Activated CD8-positive, alpha-beta memory T cell treated with anti-CD3 and anti-CD28 coated beads for 48 hours (primary cell): ENCODE measurements at regions not wholly inside any gene's neighbourhood (a gene's known extent, or its start where the extent isn't known, plus 50 kb on each side); places are given as distances from the start of the nearest gene placed in this dataset.
"Not testable (repeated sequence)": the region's sequence is repeated elsewhere in the genome, so short reads cannot be mapped to it uniquely, and the experiment has no call there.

Experiments used
- DNase-seq, 3 experiments: peaks; one replicate each; pipeline ENCODE4 v3.0.0-alpha.2; 2020; ENCODE audit warnings: low read depth in 2 of 3, low spot score in 2 of 3

DNA sequence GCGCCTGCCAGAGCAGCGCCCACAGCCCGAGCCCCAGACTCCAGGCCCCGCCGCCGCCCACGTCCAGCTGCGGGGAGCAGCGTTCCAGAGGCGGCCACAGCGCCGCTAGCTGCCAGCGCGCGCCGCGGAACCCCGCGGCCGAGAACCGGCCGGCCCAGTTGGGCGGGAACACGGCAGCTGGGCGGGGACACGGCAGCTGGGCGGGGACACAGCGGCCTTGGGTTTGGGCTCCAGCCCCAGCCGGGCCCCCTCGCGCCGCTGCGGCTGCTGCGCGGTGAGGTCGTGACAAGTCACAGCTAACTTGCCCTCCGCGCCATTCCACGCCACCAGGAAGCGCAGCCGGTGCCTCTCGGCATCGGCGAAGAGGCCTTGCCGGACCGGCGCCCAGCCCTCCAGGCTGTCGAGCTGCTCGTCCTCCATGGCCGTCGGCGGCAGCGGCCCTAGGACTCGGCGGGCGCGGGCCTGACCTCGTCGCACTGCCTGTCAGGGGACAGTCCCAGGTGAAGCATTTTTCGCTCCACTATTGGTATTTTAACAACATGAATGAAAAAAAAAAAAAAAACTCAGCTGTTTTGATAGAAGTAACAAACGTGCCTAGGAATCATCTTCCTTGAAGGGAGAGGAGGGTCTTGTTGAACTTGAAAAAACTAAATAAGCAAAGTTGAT lies 56.6 kb upstream of the GOLGA8N start:
- DNase-seq = peak; percentile 13 to 29 (median 27)

DNA sequence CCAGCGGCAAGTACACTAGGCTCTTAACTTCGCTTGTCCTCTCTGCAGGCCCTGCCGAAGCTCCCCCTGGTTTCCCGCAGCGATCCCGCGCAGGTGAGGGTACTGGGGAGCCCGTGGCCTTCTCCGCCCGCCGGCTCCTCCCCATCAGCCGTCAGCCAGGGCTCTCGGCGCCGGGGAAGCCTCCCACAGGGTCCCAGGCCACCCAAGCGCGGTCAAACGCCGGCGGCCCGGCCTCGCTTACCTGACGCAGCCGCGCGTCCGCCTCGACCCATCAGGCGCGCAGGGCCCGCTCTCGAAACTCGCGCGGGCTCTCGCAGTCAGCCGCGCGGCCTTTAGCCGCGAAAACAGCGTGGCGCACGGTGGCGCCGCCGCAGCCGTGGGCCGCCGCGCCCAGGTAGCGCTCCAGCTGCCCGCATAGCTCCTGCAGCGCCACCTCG lies 57.2 kb upstream of the GOLGA8N start:
- DNase-seq = not testable (repeated sequence)

DNA sequence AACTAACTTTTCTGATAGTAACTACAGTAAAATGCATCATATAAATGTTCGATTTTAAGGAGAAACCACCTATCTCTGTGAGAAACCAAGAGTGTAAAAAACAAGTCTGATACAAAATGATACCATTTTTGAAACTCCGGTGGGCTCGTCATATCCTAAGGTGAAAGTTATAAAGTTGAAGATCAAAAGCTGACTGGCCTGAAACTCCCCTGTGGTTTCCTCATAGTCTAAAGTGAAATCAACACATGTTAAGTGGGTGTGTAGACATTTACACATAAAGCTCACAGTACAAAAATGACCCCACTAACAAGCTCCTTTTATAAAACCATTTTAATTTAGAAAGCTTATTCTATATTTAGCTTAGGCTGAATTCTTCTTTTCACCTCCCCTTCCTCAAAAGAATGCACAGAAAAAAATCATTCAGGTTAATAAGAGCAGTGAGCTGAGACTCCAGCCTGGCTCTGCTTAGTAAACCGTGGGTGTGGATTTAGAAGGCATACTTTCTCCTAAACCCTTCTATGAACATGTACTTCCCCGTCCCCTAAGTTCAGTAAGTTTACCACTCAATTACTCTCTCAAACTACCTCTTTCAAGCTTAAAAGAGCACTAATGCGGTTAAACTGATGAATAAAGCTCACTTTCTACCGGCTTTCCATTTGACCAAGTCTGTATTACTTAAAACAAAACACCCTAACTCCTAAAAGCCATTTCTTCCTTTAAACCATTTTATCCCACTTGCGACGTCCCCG lies 57.9 kb upstream of the GOLGA8N start:
- DNase-seq = not testable (repeated sequence)

DNA sequence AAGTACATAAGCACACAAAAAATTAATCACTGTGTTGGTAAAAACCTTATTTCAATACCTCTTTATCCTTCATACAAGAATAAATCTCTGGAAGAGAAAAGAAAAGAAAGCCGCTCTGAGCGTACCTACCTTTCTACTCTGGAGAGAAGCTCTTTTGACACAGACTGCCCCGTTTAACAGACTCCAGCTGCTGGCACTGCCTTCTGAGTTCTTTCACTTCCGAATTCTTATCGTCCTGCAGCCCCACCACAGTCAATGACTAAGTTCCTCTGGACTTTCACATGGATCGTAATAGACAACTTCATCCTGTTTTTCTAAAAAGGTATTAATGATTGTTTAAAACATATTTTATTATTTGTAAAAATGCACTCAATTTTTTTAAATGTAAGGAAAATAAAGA lies 67.5 kb upstream of the GOLGA8O start:
- not testable (repeated sequence) for DNase-seq

DNA sequence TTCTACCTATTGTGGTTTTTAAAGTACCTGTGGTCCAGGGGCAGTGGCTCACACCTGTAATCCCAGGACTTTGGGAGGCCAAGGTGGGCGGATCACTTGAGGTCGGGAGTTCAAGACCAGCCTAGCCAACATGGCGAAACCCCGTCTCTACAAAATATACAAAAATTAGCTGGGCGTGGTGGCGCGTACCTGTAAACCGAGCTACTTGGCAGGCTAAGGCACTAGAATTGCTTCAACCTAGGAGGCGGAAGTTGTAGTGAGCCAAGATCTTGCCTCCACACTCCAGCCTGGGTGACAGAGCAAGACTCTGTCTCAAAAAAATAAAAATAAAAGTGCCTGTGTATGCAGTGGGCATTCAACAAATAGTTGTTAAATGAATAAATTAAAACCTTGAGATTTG lies 67.0 kb upstream of the GOLGA8O start:
- not testable (repeated sequence) for DNase-seq

DNA sequence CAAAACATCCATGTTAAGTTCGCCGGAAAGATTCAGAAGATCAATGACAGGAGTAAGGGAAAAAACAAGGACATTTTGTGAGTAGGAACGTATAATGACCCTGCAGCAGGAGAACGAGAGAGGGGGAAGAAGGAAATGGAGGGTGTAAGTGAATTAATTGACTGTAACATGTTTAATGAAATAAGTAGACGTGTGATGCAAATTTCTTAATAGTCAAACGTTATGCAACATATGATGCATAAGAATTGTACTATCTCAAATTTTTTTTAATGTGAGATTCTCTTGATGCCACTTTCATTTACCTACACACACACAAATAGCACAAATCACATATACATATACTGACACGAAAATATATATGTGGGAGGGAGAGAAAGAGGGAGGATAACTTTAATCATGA lies 63.5 kb upstream of the GOLGA8O start:
- DNase-seq = not testable (repeated sequence)

DNA sequence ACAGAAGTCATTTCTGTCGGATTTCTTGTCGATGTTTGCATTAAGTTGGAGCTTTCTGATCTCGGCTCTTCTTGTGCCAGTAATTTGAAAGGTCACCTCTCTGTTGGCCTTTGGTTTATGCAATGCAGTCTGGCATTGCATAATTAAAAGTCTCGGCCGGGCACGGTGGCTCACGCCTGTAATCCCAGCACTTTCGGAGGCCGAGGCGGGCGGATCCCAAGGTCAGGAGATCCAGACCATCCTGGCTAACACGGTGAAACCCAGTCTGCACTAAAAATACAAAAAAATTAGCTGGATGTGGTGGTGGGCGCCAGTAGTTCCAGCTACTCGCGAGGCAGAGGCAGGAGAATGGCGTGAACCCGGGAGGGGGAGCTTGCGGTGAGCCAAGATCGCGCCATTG lies 62.6 kb upstream of the GOLGA8O start:
- DNase-seq = not testable (repeated sequence)

DNA sequence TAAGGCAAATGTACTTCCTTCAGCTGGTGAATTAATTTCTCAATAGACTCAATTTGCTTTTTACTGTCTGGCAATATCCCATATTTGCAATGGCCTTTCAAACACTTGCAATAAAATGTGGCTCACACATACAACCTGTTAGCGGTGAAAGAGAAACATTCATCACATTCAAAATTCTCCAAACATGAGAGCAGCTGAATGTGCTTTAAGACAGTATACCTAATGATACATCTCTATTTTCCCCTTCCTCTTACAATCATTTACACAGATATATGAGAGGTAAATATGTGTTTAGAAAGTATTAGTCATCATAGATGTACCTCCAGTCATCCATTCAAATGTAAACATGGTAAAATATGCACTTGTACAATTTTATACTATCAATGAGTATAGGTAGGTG lies 61.5 kb upstream of the GOLGA8O start:
- not testable (repeated sequence) for DNase-seq

DNA sequence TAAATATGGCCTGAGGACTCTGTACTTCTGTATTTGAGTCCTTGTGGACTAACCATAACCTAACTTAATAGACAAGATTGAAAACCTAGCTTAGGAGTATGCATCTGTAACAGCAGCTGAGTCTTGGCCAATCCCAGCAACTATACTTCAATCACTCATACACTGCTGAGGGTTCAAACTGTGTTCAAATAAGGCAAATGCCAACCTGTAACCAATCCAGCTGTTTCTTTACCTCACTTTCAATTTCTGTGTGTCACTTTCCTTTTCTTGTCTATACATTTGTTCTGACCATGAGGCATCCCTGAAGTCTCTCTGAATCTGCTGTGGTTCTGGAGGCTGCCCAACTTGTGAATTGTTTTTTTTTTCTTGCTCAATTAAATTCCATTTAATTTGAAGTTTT lies 57.9 kb upstream of the GOLGA8O start:
- not testable (repeated sequence) for DNase-seq

DNA sequence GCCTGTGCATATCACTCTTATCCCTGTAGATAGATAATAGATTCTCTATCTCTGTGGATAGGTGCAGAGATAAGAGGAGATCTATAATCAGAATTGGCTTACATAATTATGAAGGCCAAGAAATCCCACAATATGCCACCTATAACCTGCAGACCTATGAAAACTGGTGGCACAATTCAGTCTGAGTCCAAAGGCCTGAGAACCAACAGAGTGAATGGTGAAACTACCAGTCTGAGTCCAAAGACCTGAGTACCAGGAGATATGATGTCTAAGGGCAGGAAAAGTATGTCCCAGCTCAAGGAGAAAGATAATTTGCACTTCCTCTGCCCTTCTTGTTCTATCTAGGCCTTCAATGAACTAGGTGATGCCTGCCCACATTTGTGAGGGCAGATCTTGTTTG lies 54.6 kb upstream of the GOLGA8O start:
- DNase-seq = not testable (repeated sequence)

DNA sequence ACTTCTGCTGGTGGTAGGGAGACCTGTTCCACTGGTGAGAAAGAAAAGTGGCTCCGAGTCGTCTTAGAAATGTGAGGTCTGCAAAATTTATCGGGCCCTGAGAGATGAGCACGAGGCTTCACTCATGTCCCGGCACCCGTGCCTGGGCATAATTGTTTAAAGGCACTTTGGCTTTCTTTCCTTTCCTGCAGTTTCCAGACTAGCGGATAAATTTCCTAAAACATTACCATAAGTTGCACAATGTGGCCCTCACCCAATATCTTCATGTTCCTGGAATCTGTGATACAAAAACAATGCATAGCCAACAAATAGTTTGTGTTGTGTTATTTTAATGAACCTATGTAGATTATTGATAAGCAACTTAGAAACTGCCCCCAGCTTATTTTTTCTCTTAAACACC lies 52.6 kb upstream of the GOLGA8O start:
- DNase-seq = not testable (repeated sequence)

DNA sequence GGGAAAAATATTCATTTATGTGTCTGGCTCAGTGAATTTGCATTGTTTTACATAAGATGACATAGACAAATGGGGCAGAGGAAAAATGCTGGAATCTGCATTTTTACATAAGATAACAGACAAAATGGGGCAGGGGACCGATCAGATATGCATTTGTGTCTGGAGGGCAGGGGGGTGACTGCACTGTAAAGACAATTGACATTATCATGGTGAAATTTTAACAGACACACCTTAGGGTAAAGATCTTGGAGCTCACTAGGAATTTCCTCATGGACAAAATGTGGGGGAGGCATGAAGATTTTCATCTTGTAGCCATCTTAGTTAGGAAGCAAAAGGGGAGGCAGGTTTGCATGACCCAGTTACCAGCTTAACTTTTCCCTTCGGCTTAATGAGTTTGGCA lies 51.4 kb upstream of the GOLGA8O start:
- DNase-seq = not testable (repeated sequence)

DNA sequence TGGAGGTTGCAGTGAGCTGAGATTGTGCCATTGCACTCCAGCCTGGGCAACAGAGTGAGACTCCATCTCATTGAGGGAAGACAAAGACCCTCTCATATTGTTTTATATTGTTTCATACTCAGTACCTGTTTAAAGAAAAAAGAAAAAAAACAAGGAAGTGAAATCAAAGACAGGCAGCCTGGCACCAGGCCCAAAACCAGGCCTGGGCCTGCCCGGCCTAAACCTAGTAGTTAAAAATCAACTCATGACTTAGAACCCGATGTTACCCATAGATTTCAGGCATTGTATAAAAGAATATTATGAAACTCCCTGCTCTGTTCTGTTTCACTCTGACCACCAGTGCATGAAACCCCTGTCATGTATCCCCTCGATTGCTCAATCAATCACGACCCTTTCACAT lies 50.2 kb upstream of the GOLGA8O start:
- not testable (repeated sequence) for DNase-seq
